H9 (cell line): ENCODE measurements at regions not wholly inside any gene's neighbourhood (a gene's known extent, or its start where the extent isn't known, plus 50 kb on each side); places are given as distances from the start of the nearest gene placed in this dataset.

ENCODE experiments used
- DNase-seq: peaks from one replicate; pipeline ENCODE4 v3.0.0-alpha.2; 2017
- H2AFZ ChIP-seq: one replicate; pipeline ENCODE4 v1.6.1; 2013; ENCODE audit warnings: mild to moderate bottlenecking, low read length, control low read depth, moderate library complexity
- H2AK5ac ChIP-seq: 2 replicates; pipeline ENCODE4 v1.6.1; 2013; ENCODE audit warnings: low read length, control low read depth, mixed read lengths; ENCODE audit not compliant: insufficient read length
- H2BK120ac ChIP-seq: one replicate; pipeline ENCODE4 v1.6.1; 2013; ENCODE audit warnings: low read depth, mild to moderate bottlenecking, low read length, control low read depth, inconsistent platforms; ENCODE audit not compliant: poor library complexity, severe bottlenecking
- H2BK12ac ChIP-seq: 2 replicates; pipeline ENCODE4 v1.6.1; 2013; ENCODE audit warnings: low read length, control low read depth, mixed read lengths, low read depth; ENCODE audit not compliant: insufficient read length
- H2BK15ac ChIP-seq: 2 replicates; pipeline ENCODE4 v1.6.1; 2013; ENCODE audit warnings: low read depth, low read length, control low read depth
- H2BK20ac ChIP-seq: one replicate; pipeline ENCODE4 v1.6.1; 2013; ENCODE audit warnings: low read depth, mild to moderate bottlenecking, low read length, control low read depth, inconsistent platforms; ENCODE audit not compliant: poor library complexity, severe bottlenecking
- H2BK5ac ChIP-seq: 2 replicates; pipeline ENCODE4 v1.6.1; 2013; ENCODE audit warnings: low read length, control low read depth, mixed read lengths; ENCODE audit not compliant: insufficient read length
- H3K14ac ChIP-seq: 2 replicates; pipeline ENCODE4 v1.6.1; 2013; ENCODE audit warnings: low read length, control low read depth; ENCODE audit not compliant: insufficient read depth
- H3K18ac ChIP-seq: 2 replicates; pipeline ENCODE4 v1.6.1; 2013; ENCODE audit warnings: low read depth, mild to moderate bottlenecking, mixed read lengths, low read length, control low read depth; ENCODE audit not compliant: insufficient read length
- H3K23ac ChIP-seq: 2 replicates; pipeline ENCODE4 v1.6.1; 2013; ENCODE audit warnings: low read length, control low read depth, mixed read lengths, low read depth; ENCODE audit not compliant: insufficient read length
- H3K23me2 ChIP-seq: 2 replicates; pipeline ENCODE4 v1.6.1; 2013; ENCODE audit warnings: low read depth, mild to moderate bottlenecking, mixed read lengths, low read length, control low read depth; ENCODE audit not compliant: insufficient read length, poor library complexity, severe bottlenecking
- H3K27ac ChIP-seq: 2 replicates; pipeline ENCODE4 v1.5.1; 2013; ENCODE audit warnings: low read length, control low read depth, mixed read lengths, low read depth; ENCODE audit not compliant: insufficient read length
- H3K27me3 ChIP-seq: 2 replicates; pipeline ENCODE4 v1.6.1; 2013; ENCODE audit warnings: low read length, control low read depth, inconsistent platforms; ENCODE audit not compliant: insufficient read depth
- H3K4ac ChIP-seq: 2 replicates; pipeline ENCODE4 v1.6.1; 2013; ENCODE audit warnings: low read depth, mild to moderate bottlenecking, control low read depth, inconsistent platforms, low read length, moderate library complexity
- H3K4me1 ChIP-seq: 2 replicates; pipeline ENCODE4 v1.6.1; 2013; ENCODE audit warnings: low read length, control low read depth, inconsistent platforms; ENCODE audit not compliant: insufficient read depth
- H3K4me2 ChIP-seq: 2 replicates; pipeline ENCODE4 v1.6.1; 2013; ENCODE audit warnings: low read length, control low read depth, mixed read lengths; ENCODE audit not compliant: insufficient read length, insufficient read depth
- H3K56ac ChIP-seq: 2 replicates; pipeline ENCODE4 v1.6.1; 2013; ENCODE audit warnings: low read depth, mild to moderate bottlenecking, mixed read lengths, low read length, control low read depth; ENCODE audit not compliant: insufficient read length
- H3K79me1 ChIP-seq: 2 replicates; pipeline ENCODE4 v1.6.1; 2013; ENCODE audit warnings: low read depth, mild to moderate bottlenecking, moderate library complexity, low read length, control low read depth, inconsistent platforms; ENCODE audit not compliant: insufficient read depth, poor library complexity, severe bottlenecking
- H3K79me2 ChIP-seq: 2 replicates; pipeline ENCODE4 v1.6.1; 2013; ENCODE audit warnings: low read length, control low read depth, inconsistent platforms; ENCODE audit not compliant: insufficient read depth
- H3K9ac ChIP-seq: 2 replicates; pipeline ENCODE4 v1.6.1; 2013; ENCODE audit warnings: low read length, control low read depth, mixed read lengths; ENCODE audit not compliant: insufficient read length; ENCODE audit errors: extremely low read depth
- H3K9me3 ChIP-seq: one replicate; pipeline ENCODE4 v1.6.1; 2013; ENCODE audit warnings: low read depth, low read length, inconsistent platforms; ENCODE audit not compliant: control insufficient read depth
- H3T11ph ChIP-seq: one replicate; pipeline ENCODE4 v1.6.1; 2013; ENCODE audit warnings: mild to moderate bottlenecking, low read length, control low read depth, inconsistent platforms
- H4K20me1 ChIP-seq: one replicate; pipeline ENCODE4 v1.6.1; 2013; ENCODE audit not compliant: control insufficient read depth, insufficient read length, insufficient read depth
- H4K5ac ChIP-seq: 2 replicates; pipeline ENCODE4 v1.6.1; 2013; ENCODE audit warnings: low read depth, mild to moderate bottlenecking, mixed read lengths, low read length, control low read depth; ENCODE audit not compliant: insufficient read length
- H4K8ac ChIP-seq: replicated peaks from 2 replicates; pipeline ENCODE4 v1.6.1; 2013; ENCODE audit warnings: low read length, control low read depth, mixed read lengths, low read depth; ENCODE audit not compliant: insufficient read length
- H4K91ac ChIP-seq: 2 replicates; pipeline ENCODE4 v1.6.1; 2013; ENCODE audit warnings: low read depth, mild to moderate bottlenecking, moderate library complexity, mixed read lengths, low read length, control low read depth; ENCODE audit not compliant: insufficient read length
- H3K27ac Mint-ChIP-seq, 3 experiments: 2 replicates in 2 of 3; 3 replicates in 1 of 3; pipeline ENCODE4 v1.8.0; 2020 to 2021; ENCODE audit warnings: mixed read lengths in 3 of 3, mild to moderate bottlenecking in 1 of 3, moderate library complexity in 1 of 3
- H3K27me3 Mint-ChIP-seq: 2 replicates; pipeline ENCODE4 v1.8.0; 2021; ENCODE audit warnings: low read depth, mild to moderate bottlenecking, moderate library complexity, mixed read lengths
- H3K36me3 Mint-ChIP-seq, 3 experiments: 2 replicates in 2 of 3; 3 replicates in 1 of 3; pipeline ENCODE4 v1.8.0; 2020 to 2021; ENCODE audit warnings: low read depth in 3 of 3, mixed read lengths in 3 of 3; ENCODE audit not compliant: insufficient read depth in 1 of 3
- H3K4me1 Mint-ChIP-seq, 2 experiments: 2 replicates each; pipeline ENCODE4 v1.8.0; 2020; ENCODE audit warnings: mixed read lengths in 2 of 2
- H3K4me3 Mint-ChIP-seq, 2 experiments: 2 replicates in 1 of 2; 3 replicates in 1 of 2; pipeline ENCODE4 v1.8.0; 2020 to 2021; ENCODE audit warnings: mild to moderate bottlenecking in 2 of 2, mixed read lengths in 2 of 2, moderate library complexity in 1 of 2
- H3K9me3 Mint-ChIP-seq, 2 experiments: 2 replicates in 1 of 2; 3 replicates in 1 of 2; pipeline ENCODE4 v1.8.0; 2020; ENCODE audit warnings: mild to moderate bottlenecking in 2 of 2, mixed read lengths in 2 of 2, moderate library complexity in 1 of 2
- WGBS: extraction: QIAGEN DNeasy Blood & Tissue Kit; methylation state at CpG from one replicate; pipeline ENCODE4 v1.1.7; 2013; ENCODE audit warnings: missing lambda C conversion rate, low lambda C conversion rate, mixed read lengths; ENCODE audit not compliant: insufficient read length; ENCODE audit errors: extremely low coverage; 5-methylcytosine and 5-hydroxymethylcytosine counted together
- TF ChIP-seq, protein P1 (sequence below): fragments of 200-600 bp; sonication (generic); conservative IDR thresholded peaks from 3 replicates; pipeline ENCODE4 v1.8.0; 2021; ENCODE audit warnings: antibody characterized with exemption, mild to moderate bottlenecking

DNA sequence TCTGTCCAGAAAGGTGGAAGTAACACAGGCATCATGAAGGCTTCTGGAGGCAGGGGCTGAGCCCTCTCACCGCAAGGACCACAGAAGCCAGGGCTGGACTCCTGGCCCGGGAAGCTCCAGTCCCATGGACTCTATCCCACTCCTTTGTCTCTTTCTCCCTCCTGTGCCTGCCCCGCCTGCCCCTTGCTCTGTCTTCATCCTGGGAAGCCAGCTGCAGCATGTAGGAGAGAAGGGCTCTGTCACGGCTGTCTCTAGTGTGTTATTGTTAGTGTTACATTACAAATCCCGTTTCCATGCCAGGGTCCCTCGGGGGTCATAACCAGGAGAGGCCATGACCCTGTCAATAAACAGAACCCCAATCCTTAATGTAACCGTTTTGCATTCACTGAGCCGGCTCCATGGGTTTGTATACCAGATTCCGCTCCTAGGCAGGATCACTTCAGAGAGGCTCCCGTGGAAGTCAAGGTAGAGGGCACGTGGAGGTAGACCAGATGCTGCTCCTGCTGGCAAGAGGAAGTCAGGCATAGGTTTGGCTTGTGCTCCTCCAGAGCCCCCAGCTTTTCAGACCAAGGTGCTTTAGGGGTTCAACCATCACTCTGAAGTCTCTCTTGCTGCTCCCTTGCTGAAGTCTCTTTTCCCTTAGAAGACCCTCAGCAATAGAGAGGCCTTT lies 293.2 kb downstream of the ETS1 start:
- H3T11ph ChIP-seq = no peak overlapping the region
- H3K14ac ChIP-seq = no peak overlapping the region
- no peaks in the 10 kb centered on the region for H3K27me3 ChIP-seq
- H3K27ac Mint-ChIP-seq = no peak overlapping the region
- H3K56ac ChIP-seq = no peak overlapping the region
- no peak overlapping the region for H2BK5ac ChIP-seq
- H3K18ac ChIP-seq = no peak overlapping the region
- H4K20me1 ChIP-seq = no peaks in the 10 kb centered on the region
- no peak overlapping the region for H3K9ac ChIP-seq
- no peak overlapping the region for H2BK15ac ChIP-seq
- H3K4me1 ChIP-seq = no peaks in the 10 kb centered on the region
- no peaks in the 10 kb centered on the region; a peak in 1 of 7 replicates for H3K36me3 Mint-ChIP-seq
- no peak overlapping the region for H2AK5ac ChIP-seq
- H2BK12ac ChIP-seq = no peak overlapping the region
- no peak overlapping the region for H3K4me3 Mint-ChIP-seq
- no peaks in the 10 kb centered on the region for H3K9me3 Mint-ChIP-seq
- no CpG with 5 or more reads among the region's 11 CpGs for WGBS
- H3K79me2 ChIP-seq = no peaks in the 10 kb centered on the region
- H4K91ac ChIP-seq = no peak overlapping the region
- TF ChIP-seq, protein P1, sequence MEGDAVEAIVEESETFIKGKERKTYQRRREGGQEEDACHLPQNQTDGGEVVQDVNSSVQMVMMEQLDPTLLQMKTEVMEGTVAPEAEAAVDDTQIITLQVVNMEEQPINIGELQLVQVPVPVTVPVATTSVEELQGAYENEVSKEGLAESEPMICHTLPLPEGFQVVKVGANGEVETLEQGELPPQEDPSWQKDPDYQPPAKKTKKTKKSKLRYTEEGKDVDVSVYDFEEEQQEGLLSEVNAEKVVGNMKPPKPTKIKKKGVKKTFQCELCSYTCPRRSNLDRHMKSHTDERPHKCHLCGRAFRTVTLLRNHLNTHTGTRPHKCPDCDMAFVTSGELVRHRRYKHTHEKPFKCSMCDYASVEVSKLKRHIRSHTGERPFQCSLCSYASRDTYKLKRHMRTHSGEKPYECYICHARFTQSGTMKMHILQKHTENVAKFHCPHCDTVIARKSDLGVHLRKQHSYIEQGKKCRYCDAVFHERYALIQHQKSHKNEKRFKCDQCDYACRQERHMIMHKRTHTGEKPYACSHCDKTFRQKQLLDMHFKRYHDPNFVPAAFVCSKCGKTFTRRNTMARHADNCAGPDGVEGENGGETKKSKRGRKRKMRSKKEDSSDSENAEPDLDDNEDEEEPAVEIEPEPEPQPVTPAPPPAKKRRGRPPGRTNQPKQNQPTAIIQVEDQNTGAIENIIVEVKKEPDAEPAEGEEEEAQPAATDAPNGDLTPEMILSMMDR = no peak
- H3K4ac ChIP-seq = no peak overlapping the region
- H3K9me3 ChIP-seq = no peaks in the 10 kb centered on the region
- DNase-seq = no peak
- peaks cover 6% of the 10 kb centered on the region for H3K27me3 Mint-ChIP-seq
- H3K79me1 ChIP-seq = no peaks in the 10 kb centered on the region
- H3K4me1 Mint-ChIP-seq = peaks cover 12% of the 10 kb centered on the region in 2 experiments
- no peak overlapping the region for H2AFZ ChIP-seq
- H3K23me2 ChIP-seq = no peaks in the 10 kb centered on the region
- no peak overlapping the region for H3K4me2 ChIP-seq
- H2BK120ac ChIP-seq = no peak overlapping the region
- H4K8ac ChIP-seq = no peak overlapping the region
- no peak overlapping the region for H2BK20ac ChIP-seq
- H3K27ac ChIP-seq = no peak overlapping the region
- no peak overlapping the region for H3K23ac ChIP-seq
- H4K5ac ChIP-seq = no peak overlapping the region
